ENCODE measurements at regions not wholly inside any gene's neighbourhood (a gene's known extent, or its start where the extent isn't known, plus 50 kb on each side); places are given as distances from the start of the nearest gene placed in this dataset.

- DNase-seq = no peak
Observed at GRCh38 chr7:97639036-97639435, 92.8 kb upstream of the TAC1 start.

- no peak for DNase-seq
Observed at GRCh38 chr7:97659363-97660045, 72.4 kb upstream of the TAC1 start.

- DNase-seq = no peak
Observed at GRCh38 chr7:97667359-97667758, 64.5 kb upstream of the TAC1 start.

- DNase-seq = no peak
Observed at GRCh38 chr7:97671571-97671970, 60.3 kb upstream of the TAC1 start.

GRCh38 chr7:97680622-97681021 is 51.3 kb upstream of the TAC1 start:
- no peak for DNase-seq
